Natural killer cell (primary cell): ENCODE measurements at regions not wholly inside any gene's neighbourhood (a gene's known extent, or its start where the extent isn't known, plus 50 kb on each side); places are given as distances from the start of the nearest gene placed in this dataset.
"Not testable (repeated sequence)": the region's sequence is repeated elsewhere in the genome, so short reads cannot be mapped to it uniquely, and the experiment has no call there.

Experiments
- ATAC-seq, 3 donors: fragments of 150-1000 bp in 2 of 3; fragments of 200-7000 bp in 1 of 3; cut with Tn5 transposase; 1 replicate in 1 of 3; 2 replicates in 2 of 3; pipeline ENCODE4 v1.10.0; 2021; ENCODE audit warnings: mild to moderate bottlenecking in 2 of 3, moderate library complexity in 2 of 3
- DNase-seq, 2 donors: peaks; one replicate each; pipeline versions ENCODE4 v3.0.0 to v3.0.0-alpha.2; 2013 to 2021; ENCODE audit warnings: mixed read lengths in 1 of 2
- H3K27ac ChIP-seq: one replicate; pipeline ENCODE4 v1.5.1; 2013; ENCODE audit warnings: mild to moderate bottlenecking, low read length
- H3K27me3 ChIP-seq: one replicate; pipeline ENCODE4 v1.6.1; 2013; ENCODE audit warnings: low read length; ENCODE audit not compliant: control insufficient read depth, insufficient read depth
- H3K36me3 ChIP-seq: one replicate; pipeline ENCODE4 v1.6.1; 2013; ENCODE audit warnings: low read length; ENCODE audit not compliant: control insufficient read depth, insufficient read depth
- H3K4me1 ChIP-seq: one replicate; pipeline ENCODE4 v1.6.1; 2013; ENCODE audit warnings: low read length; ENCODE audit not compliant: control insufficient read depth, insufficient read depth
- H3K4me3 ChIP-seq: one replicate; pipeline ENCODE4 v1.5.1; 2013; ENCODE audit warnings: low read length
- H3K9me3 ChIP-seq: one replicate; pipeline ENCODE4 v1.6.1; 2013; ENCODE audit warnings: low read length; ENCODE audit not compliant: control insufficient read depth, insufficient read depth
- H3K27ac Mint-ChIP-seq, 2 donors: one replicate each; pipeline ENCODE4 v1.8.0; 2022; ENCODE audit warnings: mild to moderate bottlenecking in 2 of 2, mixed read lengths in 2 of 2, moderate library complexity in 1 of 2
- H3K27me3 Mint-ChIP-seq, 2 donors: one replicate each; pipeline ENCODE4 v1.8.0; 2022; ENCODE audit warnings: low read depth in 2 of 2, mixed read lengths in 2 of 2
- H3K36me3 Mint-ChIP-seq: one replicate; pipeline ENCODE4 v1.8.0; 2022; ENCODE audit warnings: mixed read lengths
- H3K4me1 Mint-ChIP-seq, 2 donors: one replicate each; pipeline ENCODE4 v1.8.0; 2022; ENCODE audit warnings: mixed read lengths in 2 of 2
- H3K4me3 Mint-ChIP-seq: one replicate; pipeline ENCODE4 v1.8.0; 2022; ENCODE audit warnings: mild to moderate bottlenecking, moderate library complexity, mixed read lengths
- H3K9me3 Mint-ChIP-seq, 2 donors: one replicate each; pipeline ENCODE4 v1.8.0; 2022; ENCODE audit warnings: mixed read lengths in 2 of 2
- WGBS: methylation state at CpG from one replicate; pipeline ENCODE4 v1.1.7; 2013; ENCODE audit warnings: missing lambda C conversion rate; ENCODE audit not compliant: insufficient coverage; 5-methylcytosine and 5-hydroxymethylcytosine counted together
- intact Hi-C: fragments of 100-400 bp; cut with micrococcal nuclease; formaldehyde crosslinking; loops from one replicate; pipeline ENCODE4 v1.14.2; 2022
- TF ChIP-seq, protein P1 (sequence below): fragments of 200-600 bp; IDR thresholded peaks from one replicate; pipeline ENCODE4 v1.8.0; 2022; ENCODE audit warnings: antibody characterized with exemption

DNA sequence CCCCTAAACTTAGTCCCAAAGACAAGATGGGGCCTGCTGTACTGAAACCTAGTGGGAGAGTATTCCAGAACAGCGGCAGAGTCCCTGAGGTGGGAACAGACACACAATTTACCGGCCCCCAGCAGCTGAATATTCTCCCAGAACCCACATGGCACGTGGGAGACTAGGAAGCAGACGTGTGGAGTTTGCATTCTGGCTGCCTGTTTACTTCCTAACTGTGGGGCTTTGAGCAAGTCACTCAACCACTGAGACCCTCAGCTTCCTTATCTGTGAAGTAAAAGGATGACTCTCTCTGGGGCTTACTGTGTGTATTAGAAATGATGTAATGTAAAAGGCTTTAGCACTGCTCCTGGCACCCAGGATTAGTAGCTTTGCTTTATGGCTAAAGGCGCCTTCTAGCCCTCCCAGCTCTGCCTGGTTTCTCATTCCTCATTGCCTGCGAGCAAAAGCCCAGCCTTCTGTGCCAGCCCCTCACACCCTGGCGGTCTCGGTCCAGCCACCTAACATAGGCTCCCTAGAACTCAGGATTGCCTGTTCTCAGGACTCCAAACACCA is 353.1 kb downstream of the CDC5L start:
- DNase-seq, result no peak
- Histone ChIP-seq H3K4me3 (no peak overlapping the region), H3K27me3 (no peaks in the 10 kb centered on the region), H3K36me3 (no peaks in the 10 kb centered on the region), H3K27ac (no peak overlapping the region), H3K4me1 (no peaks in the 10 kb centered on the region), H3K9me3 (no peaks in the 10 kb centered on the region)
- Mint-ChIP-seq H3K36me3 (no peaks in the 10 kb centered on the region), H3K27me3 (no peaks in the 10 kb centered on the region), H3K4me1 (no peaks in the 10 kb centered on the region), H3K4me3 (no peak overlapping the region), H3K9me3 (no peaks in the 10 kb centered on the region), H3K27ac (no peak overlapping the region)
- TF ChIP-seq, protein P1, sequence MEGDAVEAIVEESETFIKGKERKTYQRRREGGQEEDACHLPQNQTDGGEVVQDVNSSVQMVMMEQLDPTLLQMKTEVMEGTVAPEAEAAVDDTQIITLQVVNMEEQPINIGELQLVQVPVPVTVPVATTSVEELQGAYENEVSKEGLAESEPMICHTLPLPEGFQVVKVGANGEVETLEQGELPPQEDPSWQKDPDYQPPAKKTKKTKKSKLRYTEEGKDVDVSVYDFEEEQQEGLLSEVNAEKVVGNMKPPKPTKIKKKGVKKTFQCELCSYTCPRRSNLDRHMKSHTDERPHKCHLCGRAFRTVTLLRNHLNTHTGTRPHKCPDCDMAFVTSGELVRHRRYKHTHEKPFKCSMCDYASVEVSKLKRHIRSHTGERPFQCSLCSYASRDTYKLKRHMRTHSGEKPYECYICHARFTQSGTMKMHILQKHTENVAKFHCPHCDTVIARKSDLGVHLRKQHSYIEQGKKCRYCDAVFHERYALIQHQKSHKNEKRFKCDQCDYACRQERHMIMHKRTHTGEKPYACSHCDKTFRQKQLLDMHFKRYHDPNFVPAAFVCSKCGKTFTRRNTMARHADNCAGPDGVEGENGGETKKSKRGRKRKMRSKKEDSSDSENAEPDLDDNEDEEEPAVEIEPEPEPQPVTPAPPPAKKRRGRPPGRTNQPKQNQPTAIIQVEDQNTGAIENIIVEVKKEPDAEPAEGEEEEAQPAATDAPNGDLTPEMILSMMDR, result no peak
- no peak for ATAC-seq
- intact Hi-C loops, result no loop called here
- WGBS, result 84% methylated on average over 8 of the region's 8 CpGs

DNA sequence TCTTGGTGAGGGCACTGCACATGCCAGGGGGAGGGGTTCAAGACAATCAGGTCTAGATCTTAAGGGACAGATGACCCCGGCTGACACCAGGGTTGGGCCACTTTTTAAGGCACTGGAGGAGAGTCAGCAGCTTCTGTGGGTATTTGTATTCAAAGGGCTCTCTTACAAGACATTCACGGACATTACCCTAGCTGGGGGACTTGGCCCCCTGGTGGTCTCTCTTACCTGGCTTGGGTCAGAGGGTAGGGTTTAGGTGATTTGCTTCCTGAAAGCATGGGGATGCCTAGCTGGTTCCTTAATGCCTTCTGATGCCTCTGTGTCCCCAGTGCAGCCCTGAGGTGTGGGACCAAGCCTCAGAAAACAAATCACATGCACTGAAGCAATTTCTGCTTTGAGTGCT is 354.7 kb downstream of the CDC5L start:
- Histone ChIP-seq H3K27ac (no peak overlapping the region), H3K4me1 (no peaks in the 10 kb centered on the region), H3K9me3 (no peaks in the 10 kb centered on the region), H3K36me3 (no peaks in the 10 kb centered on the region), H3K4me3 (no peak overlapping the region), H3K27me3 (no peaks in the 10 kb centered on the region)
- ATAC-seq, result no peak
- Mint-ChIP-seq H3K27me3 (no peaks in the 10 kb centered on the region), H3K9me3 (no peaks in the 10 kb centered on the region), H3K4me1 (no peaks in the 10 kb centered on the region), H3K27ac (no peak overlapping the region), H3K4me3 (no peak overlapping the region), H3K36me3 (no peaks in the 10 kb centered on the region)
- 95% methylated on average over 2 of the region's 2 CpGs for WGBS
- intact Hi-C loops, result no loop called here
- no peak for DNase-seq
- TF ChIP-seq, protein P1, result no peak

DNA sequence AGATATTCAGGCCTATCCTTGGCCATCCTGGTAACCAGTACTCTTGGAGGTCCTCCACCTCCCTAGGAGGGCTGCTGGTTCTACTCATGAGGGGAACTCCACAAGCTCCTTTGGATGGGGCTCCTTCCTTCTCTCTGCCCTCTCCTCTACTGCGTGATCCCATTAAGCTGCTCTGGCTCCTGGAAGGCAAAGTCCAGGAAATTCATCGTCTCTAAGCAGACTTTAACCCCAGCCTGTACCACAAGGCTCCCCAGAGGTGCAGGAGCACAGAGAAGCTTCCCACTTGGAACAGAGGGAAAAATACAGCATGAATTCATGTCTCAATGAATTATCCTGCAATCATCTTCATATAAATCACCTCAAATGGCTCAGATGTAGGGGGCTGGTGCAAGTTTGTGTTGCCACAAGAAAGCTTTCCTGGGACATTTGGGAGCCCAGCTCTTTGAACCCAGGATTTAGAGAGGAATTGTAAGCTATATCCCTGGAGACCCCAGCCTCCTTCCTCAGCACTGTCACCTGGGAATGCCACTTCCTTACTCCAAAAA is 355.4 kb downstream of the CDC5L start:
- H3K27me3 Mint-ChIP-seq, result no peaks in the 10 kb centered on the region
- Histone ChIP-seq H3K4me3 (no peak overlapping the region), H3K36me3 (no peaks in the 10 kb centered on the region), H3K27me3 (no peaks in the 10 kb centered on the region), H3K4me1 (no peaks in the 10 kb centered on the region), H3K27ac (no peak overlapping the region), H3K9me3 (no peaks in the 10 kb centered on the region)
- H3K9me3 Mint-ChIP-seq, result no peaks in the 10 kb centered on the region
- no peak for DNase-seq
- WGBS, result 46% methylated on average over 2 of the region's 2 CpGs
- no peak overlapping the region for H3K27ac Mint-ChIP-seq
- no peak overlapping the region for H3K4me3 Mint-ChIP-seq
- no peak for ATAC-seq
- no peaks in the 10 kb centered on the region for H3K36me3 Mint-ChIP-seq
- no peaks in the 10 kb centered on the region for H3K4me1 Mint-ChIP-seq
- TF ChIP-seq, protein P1, result no peak
- intact Hi-C loops, result no loop called here

DNA sequence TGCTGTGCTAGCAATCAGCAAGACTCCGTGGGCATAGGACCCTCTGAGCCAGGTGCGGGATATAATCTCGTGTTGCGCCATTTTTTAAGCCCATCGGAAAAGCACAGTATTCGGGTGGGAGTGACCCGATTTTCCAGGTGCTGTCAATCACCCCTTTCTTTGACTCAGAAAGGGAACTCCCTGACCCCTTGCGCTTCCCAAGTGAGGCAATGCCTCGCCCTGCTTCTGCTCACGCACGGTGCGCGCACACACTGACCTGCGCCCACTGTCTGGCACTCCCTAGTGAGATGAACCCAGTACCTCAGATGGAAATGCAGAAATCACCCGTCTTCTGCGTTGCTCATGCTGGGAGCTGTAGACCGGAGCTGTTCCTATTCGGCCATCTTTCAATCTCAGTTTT is 372.6 kb downstream of the CDC5L start:
- ATAC-seq, H3K4me1 ChIP-seq, H3K4me3 Mint-ChIP-seq, H3K27ac ChIP-seq, H3K36me3 Mint-ChIP-seq, H3K9me3 ChIP-seq, H3K27me3 ChIP-seq, intact Hi-C loops, H3K27me3 Mint-ChIP-seq, H3K27ac Mint-ChIP-seq, H3K36me3 ChIP-seq, H3K4me1 Mint-ChIP-seq, H3K4me3 ChIP-seq, H3K9me3 Mint-ChIP-seq, DNase-seq: not testable (repeated sequence)
- 97% methylated on average over 18 of the region's 18 CpGs for WGBS
